ENCODE measurements at regions not wholly inside any gene's neighbourhood (a gene's known extent, or its start where the extent isn't known, plus 50 kb on each side); places are given as distances from the start of the nearest gene placed in this dataset.

GRCh38 chr14:97444248-97444647 lies 647.1 kb downstream of the VRK1 start:
- H3K4me1 Mint-ChIP-seq: no peaks in the 10 kb centered on the region
- H3K27ac Mint-ChIP-seq: no peak overlapping the region
- no peaks in the 10 kb centered on the region for H3K9me3 Mint-ChIP-seq
- ATAC-seq (ENCODE audit: low read depth) (no peak), DNase-seq (no peak)
- intact Hi-C loops (cut with micrococcal nuclease): no loop called here
- no peak for TF ChIP-seq CTCF (IDR thresholded peaks at IDR 0.05)
- ChIA-PET POLR2A (no interaction called here), CTCF (no interaction called here)
- H3K27me3 Mint-ChIP-seq: no peaks in the 10 kb centered on the region
- H3K4me3 Mint-ChIP-seq: no peak overlapping the region
- H3K36me3 Mint-ChIP-seq (ENCODE audit: low read depth): no peaks in the 10 kb centered on the region

GRCh38 chr14:97445367-97445766 lies 648.2 kb downstream of the VRK1 start:
- POLR2A ChIA-PET: no interaction called here
- Mint-ChIP-seq H3K36me3 (ENCODE audit: low read depth) (no peaks in the 10 kb centered on the region), H3K4me3 (no peak overlapping the region), H3K27me3 (no peaks in the 10 kb centered on the region), H3K27ac (no peak overlapping the region), H3K9me3 (no peaks in the 10 kb centered on the region), H3K4me1 (no peaks in the 10 kb centered on the region)
- CTCF ChIA-PET: no interaction called here
- ATAC-seq (ENCODE audit: low read depth) (no peak), DNase-seq (no peak)
- TF ChIP-seq CTCF (IDR thresholded peaks at IDR 0.05): no peak
- intact Hi-C loops (cut with micrococcal nuclease): no loop called here

- Mint-ChIP-seq H3K9me3 (no peaks in the 10 kb centered on the region), H3K4me3 (no peak overlapping the region), H3K27ac (no peak overlapping the region), H3K36me3 (ENCODE audit: low read depth) (no peaks in the 10 kb centered on the region), H3K4me1 (no peaks in the 10 kb centered on the region), H3K27me3 (no peaks in the 10 kb centered on the region)
- POLR2A ChIA-PET: no interaction called here
- TF ChIP-seq CTCF (IDR thresholded peaks at IDR 0.05): no peak
- no peak for DNase-seq
- CTCF ChIA-PET: no interaction called here
- ATAC-seq (ENCODE audit: low read depth): no peak
- intact Hi-C loops (cut with micrococcal nuclease): no loop called here
Observed at GRCh38 chr14:97446087-97446486, 648.9 kb downstream of the VRK1 start.

GRCh38 chr14:97452314-97452713 lies 655.1 kb downstream of the VRK1 start:
- TF ChIP-seq CTCF (IDR thresholded peaks at IDR 0.05): no peak
- no peak for DNase-seq
- no peak overlapping the region for H3K27ac Mint-ChIP-seq
- no peaks in the 10 kb centered on the region for H3K4me1 Mint-ChIP-seq
- ChIA-PET POLR2A (no interaction called here), CTCF (no interaction called here)
- intact Hi-C loops (cut with micrococcal nuclease): no loop called here
- H3K27me3 Mint-ChIP-seq: no peaks in the 10 kb centered on the region
- ATAC-seq (ENCODE audit: low read depth): no peak
- H3K9me3 Mint-ChIP-seq: no peaks in the 10 kb centered on the region
- no peak overlapping the region for H3K4me3 Mint-ChIP-seq
- H3K36me3 Mint-ChIP-seq (ENCODE audit: low read depth): no peaks in the 10 kb centered on the region

GRCh38 chr14:97453991-97454390 lies 656.8 kb downstream of the VRK1 start:
- H3K27ac Mint-ChIP-seq: no peak overlapping the region
- DNase-seq (no peak), ATAC-seq (ENCODE audit: low read depth) (no peak)
- intact Hi-C loops (cut with micrococcal nuclease): no loop called here
- no peaks in the 10 kb centered on the region for H3K36me3 Mint-ChIP-seq (ENCODE audit: low read depth)
- no peak overlapping the region for H3K4me3 Mint-ChIP-seq
- no peak for TF ChIP-seq CTCF (IDR thresholded peaks at IDR 0.05)
- H3K9me3 Mint-ChIP-seq: no peaks in the 10 kb centered on the region
- CTCF ChIA-PET: no interaction called here
- peaks cover 1% of the 10 kb centered on the region for H3K4me1 Mint-ChIP-seq
- POLR2A ChIA-PET: no interaction called here
- H3K27me3 Mint-ChIP-seq: peaks cover under 1% of the 10 kb centered on the region

Measured in activated B cell treated with CpG ODN at 0.5 μM for 24 hours (primary cell).